ENCODE measurements at regions not wholly inside any gene's neighbourhood (a gene's known extent, or its start where the extent isn't known, plus 50 kb on each side); places are given as distances from the start of the nearest gene placed in this dataset.

DNA sequence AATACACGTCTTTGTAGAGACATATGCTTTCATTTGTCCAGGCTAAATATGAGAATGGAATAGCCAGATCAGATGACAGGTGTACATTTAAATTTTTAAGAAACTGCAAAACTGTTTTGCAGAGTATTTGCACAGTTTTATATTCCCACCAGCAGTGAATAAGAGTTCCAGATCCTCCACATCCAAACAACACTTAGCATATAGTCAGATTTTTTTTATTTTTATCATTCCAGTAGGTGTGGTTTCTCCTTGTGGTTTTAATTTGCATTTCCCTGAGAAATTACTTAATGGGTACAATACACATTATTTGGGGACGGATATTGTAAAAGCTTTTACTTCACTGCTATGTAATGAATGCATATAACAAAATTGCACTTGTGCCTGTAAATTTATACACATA, 56.7 kb upstream of the IRF2 start:
- TF ChIP-seq, protein P1, sequence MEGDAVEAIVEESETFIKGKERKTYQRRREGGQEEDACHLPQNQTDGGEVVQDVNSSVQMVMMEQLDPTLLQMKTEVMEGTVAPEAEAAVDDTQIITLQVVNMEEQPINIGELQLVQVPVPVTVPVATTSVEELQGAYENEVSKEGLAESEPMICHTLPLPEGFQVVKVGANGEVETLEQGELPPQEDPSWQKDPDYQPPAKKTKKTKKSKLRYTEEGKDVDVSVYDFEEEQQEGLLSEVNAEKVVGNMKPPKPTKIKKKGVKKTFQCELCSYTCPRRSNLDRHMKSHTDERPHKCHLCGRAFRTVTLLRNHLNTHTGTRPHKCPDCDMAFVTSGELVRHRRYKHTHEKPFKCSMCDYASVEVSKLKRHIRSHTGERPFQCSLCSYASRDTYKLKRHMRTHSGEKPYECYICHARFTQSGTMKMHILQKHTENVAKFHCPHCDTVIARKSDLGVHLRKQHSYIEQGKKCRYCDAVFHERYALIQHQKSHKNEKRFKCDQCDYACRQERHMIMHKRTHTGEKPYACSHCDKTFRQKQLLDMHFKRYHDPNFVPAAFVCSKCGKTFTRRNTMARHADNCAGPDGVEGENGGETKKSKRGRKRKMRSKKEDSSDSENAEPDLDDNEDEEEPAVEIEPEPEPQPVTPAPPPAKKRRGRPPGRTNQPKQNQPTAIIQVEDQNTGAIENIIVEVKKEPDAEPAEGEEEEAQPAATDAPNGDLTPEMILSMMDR (IDR thresholded peaks at IDR 0.05) = no peak
- no peak for TF ChIP-seq EP300 (IDR thresholded peaks at IDR 0.05)
